ENCODE measurements at regions not wholly inside any gene's neighbourhood (a gene's known extent, or its start where the extent isn't known, plus 50 kb on each side); places are given as distances from the start of the nearest gene placed in this dataset.
"Not testable (repeated sequence)": the region's sequence is repeated elsewhere in the genome, so short reads cannot be mapped to it uniquely, and the experiment has no call there.

DNA sequence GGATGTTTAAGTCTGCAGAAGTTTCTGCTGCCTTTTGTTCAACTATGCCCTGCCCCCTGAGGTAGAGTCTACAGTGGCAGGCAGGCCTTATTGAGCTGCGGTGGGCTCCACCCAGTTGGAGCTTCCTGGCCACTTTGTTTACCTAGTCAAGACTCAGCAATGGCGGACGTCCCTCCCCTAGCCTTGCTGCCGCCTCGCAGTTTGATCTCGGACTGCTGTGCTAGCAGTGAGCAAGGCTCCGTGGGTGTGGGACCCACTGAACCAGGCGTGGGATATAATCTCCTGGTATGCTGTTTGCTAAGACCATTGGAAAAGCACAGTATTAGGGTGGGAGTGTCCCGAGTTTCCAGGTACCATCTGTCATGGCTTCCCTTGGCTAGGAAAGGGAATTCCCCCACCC is 79.4 kb upstream of the RPS6KA6 start:
- H4K20me1 ChIP-seq, H3K9me3 ChIP-seq, H3K4me2 ChIP-seq, H3K9ac ChIP-seq, H3K4me1 ChIP-seq, H3K4me3 ChIP-seq, H3K27ac ChIP-seq, H3K36me3 ChIP-seq: not testable (repeated sequence)
- H3K27me3 ChIP-seq = peaks cover 40% of the 10 kb centered on the region

DNA sequence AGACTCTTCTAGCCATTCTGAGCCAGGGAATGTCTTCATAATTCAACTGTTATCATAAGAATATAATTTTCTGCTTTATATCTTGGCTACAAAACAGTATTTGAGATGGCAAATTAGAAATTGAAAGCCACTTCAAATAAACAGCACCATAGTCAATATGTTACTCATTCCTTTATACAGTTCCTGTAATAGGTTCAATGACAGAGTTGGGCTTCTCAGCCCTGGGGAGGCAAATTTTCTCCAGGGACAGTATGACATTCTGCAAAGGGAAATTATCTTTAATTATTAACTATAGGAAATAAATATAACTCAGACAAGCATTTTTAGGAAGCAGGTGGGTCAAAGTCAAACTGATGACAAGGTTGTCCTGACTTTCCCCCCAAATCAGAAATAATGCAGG is 71.9 kb upstream of the RPS6KA6 start:
- Histone ChIP-seq H3K9ac (no peak overlapping the region), H3K9me3 (no peaks in the 10 kb centered on the region), H3K27ac (no peak overlapping the region), H3K27me3 (peaks cover 27% of the 10 kb centered on the region), H3K36me3 (no peaks in the 10 kb centered on the region), H3K4me1 (no peaks in the 10 kb centered on the region), H3K4me2 (no peak overlapping the region), H4K20me1 (no peaks in the 10 kb centered on the region), H3K4me3 (no peak overlapping the region)
- TF ChIP-seq Cebpa-rat (IDR thresholded peaks at IDR 0.05) = no peak

DNA sequence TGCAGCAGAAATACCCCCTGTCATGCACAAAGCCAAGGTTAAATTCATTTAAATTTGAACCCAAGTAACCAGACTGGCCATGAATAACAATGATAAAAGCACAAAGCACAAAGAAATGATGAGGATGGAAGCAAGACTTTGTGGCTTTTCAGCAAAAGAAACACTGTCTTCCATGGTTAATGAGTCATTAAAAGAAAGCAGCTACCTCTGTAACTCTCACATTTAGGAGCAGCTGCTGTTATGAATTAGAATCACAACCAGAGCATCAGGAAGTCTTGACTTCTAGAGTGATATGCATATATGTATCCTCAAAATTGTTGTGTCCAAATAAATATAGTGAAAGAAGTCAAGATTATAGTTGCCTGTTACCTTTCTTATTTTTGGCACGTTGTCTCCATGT is 70.7 kb upstream of the RPS6KA6 start:
- no peak overlapping the region for H3K4me3 ChIP-seq
- no peak overlapping the region for H3K27ac ChIP-seq
- H4K20me1 ChIP-seq = no peaks in the 10 kb centered on the region
- H3K27me3 ChIP-seq = peaks cover 36% of the 10 kb centered on the region
- no peak overlapping the region for H3K4me2 ChIP-seq
- H3K9ac ChIP-seq = no peak overlapping the region
- no peak for TF ChIP-seq Cebpa-rat (IDR thresholded peaks at IDR 0.05)
- H3K36me3 ChIP-seq = no peaks in the 10 kb centered on the region
- H3K9me3 ChIP-seq = no peaks in the 10 kb centered on the region
- H3K4me1 ChIP-seq = no peaks in the 10 kb centered on the region

DNA sequence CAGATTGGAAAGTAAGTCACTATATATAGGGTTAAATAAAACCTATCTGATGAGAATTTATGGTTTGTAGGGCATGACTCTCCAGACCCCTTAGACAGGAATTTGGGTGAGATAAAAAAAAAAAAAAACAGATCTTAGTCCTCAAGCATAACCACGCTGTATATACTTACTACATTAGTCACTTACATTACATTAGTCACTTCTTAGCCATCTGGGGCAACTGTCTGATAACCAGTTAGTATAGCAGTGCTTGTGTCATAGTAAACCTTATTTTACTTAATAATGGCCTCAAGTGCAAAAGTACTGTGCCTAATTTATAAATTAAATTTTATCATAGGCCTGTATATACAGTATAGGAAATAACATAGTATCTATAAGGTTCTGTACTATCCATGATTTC is 60.2 kb upstream of the RPS6KA6 start:
- no peaks in the 10 kb centered on the region for H3K36me3 ChIP-seq
- H3K27ac ChIP-seq = no peak overlapping the region
- H3K4me3 ChIP-seq = no peak overlapping the region
- no peak overlapping the region for H3K4me2 ChIP-seq
- H3K4me1 ChIP-seq = no peaks in the 10 kb centered on the region
- H4K20me1 ChIP-seq = no peaks in the 10 kb centered on the region
- H3K9me3 ChIP-seq = no peaks in the 10 kb centered on the region
- no peak overlapping the region for H3K9ac ChIP-seq
- TF ChIP-seq Cebpa-rat (IDR thresholded peaks at IDR 0.05) = no peak
- peaks cover 58% of the 10 kb centered on the region for H3K27me3 ChIP-seq

DNA sequence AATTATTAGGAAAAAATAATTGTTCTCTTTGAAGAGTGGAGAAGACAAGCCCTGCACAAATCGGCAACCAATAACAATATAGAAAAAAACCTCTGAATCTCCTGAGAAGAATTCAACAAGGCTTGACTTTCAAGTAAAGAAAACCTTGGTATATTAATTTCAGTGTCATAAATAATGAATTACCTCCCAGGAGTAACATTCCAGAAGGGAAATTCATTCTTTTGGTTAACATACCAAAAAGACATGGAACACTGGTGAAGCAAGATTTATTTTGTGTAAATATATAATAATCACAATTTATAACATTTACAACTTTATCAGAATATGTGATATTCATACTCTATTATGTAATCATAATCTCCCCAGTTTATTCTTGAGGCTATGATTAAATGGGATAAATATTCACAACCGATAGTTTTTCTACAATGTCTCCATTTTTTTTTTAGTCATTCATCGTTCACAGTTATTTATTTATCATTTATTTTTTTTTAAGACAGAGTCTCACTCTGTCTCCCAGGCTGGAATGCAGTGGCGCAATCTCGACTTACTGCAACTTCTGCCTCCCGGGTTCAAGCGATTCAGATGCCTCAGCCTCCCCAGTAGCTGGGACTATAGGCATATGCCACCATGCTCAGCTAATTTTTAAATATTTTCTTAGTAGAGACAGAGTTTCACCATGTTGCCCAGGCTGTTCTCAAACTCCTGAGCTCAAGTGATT is 53.0 kb upstream of the RPS6KA6 start:
- no peak for TF ChIP-seq Cebpa-rat (IDR thresholded peaks at IDR 0.05)
- Histone ChIP-seq H3K36me3 (no peaks in the 10 kb centered on the region), H3K9me3 (no peaks in the 10 kb centered on the region), H4K20me1 (no peaks in the 10 kb centered on the region), H3K27me3 (peaks cover 45% of the 10 kb centered on the region), H3K4me3 (no peak overlapping the region), H3K27ac (no peak overlapping the region), H3K9ac (no peak overlapping the region), H3K4me1 (no peaks in the 10 kb centered on the region), H3K4me2 (no peak overlapping the region)

Measured in BLaER1 (cell line).